ENCODE measurements at regions not wholly inside any gene's neighbourhood (a gene's known extent, or its start where the extent isn't known, plus 50 kb on each side); places are given as distances from the start of the nearest gene placed in this dataset.

- no peak for DNase-seq (ENCODE audit: low spot score)
Measured at GRCh38 chr15:77796046-77796729, 163.5 kb upstream of the LINGO1 start.

GRCh38 chr15:77795446-77795845 is 162.7 kb upstream of the LINGO1 start:
- no peak for DNase-seq (ENCODE audit: low spot score)

- no peak for DNase-seq (ENCODE audit: low spot score)
Measured at GRCh38 chr15:77791941-77792340, 159.2 kb upstream of the LINGO1 start.

- no peak for DNase-seq (ENCODE audit: low spot score)
Measured at GRCh38 chr15:77790481-77790880, 157.8 kb upstream of the LINGO1 start.

- DNase-seq (ENCODE audit: low spot score): no peak
Measured at GRCh38 chr15:77786956-77787355, 154.2 kb upstream of the LINGO1 start.

GRCh38 chr15:77786181-77786890 is 153.6 kb upstream of the LINGO1 start:
- no peak for DNase-seq (ENCODE audit: low spot score)

- no peak for DNase-seq (ENCODE audit: low spot score)
Measured at GRCh38 chr15:77784361-77785292, 151.9 kb upstream of the LINGO1 start.

GRCh38 chr15:77783636-77784035 is 150.9 kb upstream of the LINGO1 start:
- no peak for DNase-seq (ENCODE audit: low spot score)

- no peak for DNase-seq (ENCODE audit: low spot score)
Measured at GRCh38 chr15:77782691-77783090, 150.0 kb upstream of the LINGO1 start.

- DNase-seq (ENCODE audit: low spot score): no peak
Measured at GRCh38 chr15:77781946-77782240, 149.2 kb upstream of the LINGO1 start.

GRCh38 chr15:77781151-77781945 is 148.6 kb upstream of the LINGO1 start:
- no peak for DNase-seq (ENCODE audit: low spot score)

GRCh38 chr15:77778802-77779201 is 146.1 kb upstream of the LINGO1 start:
- no peak for DNase-seq (ENCODE audit: low spot score)

- no peak for DNase-seq (ENCODE audit: low spot score)
Measured at GRCh38 chr15:77775837-77776236, 143.1 kb upstream of the LINGO1 start.

GRCh38 chr15:77775373-77775772 is 142.7 kb upstream of the LINGO1 start:
- no peak for DNase-seq (ENCODE audit: low spot score)

- DNase-seq (ENCODE audit: low spot score): no peak
Measured at GRCh38 chr15:77774350-77774749, 141.6 kb upstream of the LINGO1 start.

- DNase-seq (ENCODE audit: low spot score): no peak
Measured at GRCh38 chr15:77773903-77774302, 141.2 kb upstream of the LINGO1 start.

GRCh38 chr15:77772641-77773402 is 140.1 kb upstream of the LINGO1 start:
- peak; percentile 13 for DNase-seq (ENCODE audit: low spot score)

GRCh38 chr15:77771616-77772015 is 138.9 kb upstream of the LINGO1 start:
- DNase-seq (ENCODE audit: low spot score): no peak

- DNase-seq (ENCODE audit: low spot score): no peak
Measured at GRCh38 chr15:77769700-77770099, 137.0 kb upstream of the LINGO1 start.

- no peak for DNase-seq (ENCODE audit: low spot score)
Measured at GRCh38 chr15:77768521-77769078, 135.9 kb upstream of the LINGO1 start.

GRCh38 chr15:77768107-77768506 is 135.4 kb upstream of the LINGO1 start:
- DNase-seq (ENCODE audit: low spot score): no peak

Measured in A172 (cell line).